ENCODE measurements at regions not wholly inside any gene's neighbourhood (a gene's known extent, or its start where the extent isn't known, plus 50 kb on each side); places are given as distances from the start of the nearest gene placed in this dataset.

DNA sequence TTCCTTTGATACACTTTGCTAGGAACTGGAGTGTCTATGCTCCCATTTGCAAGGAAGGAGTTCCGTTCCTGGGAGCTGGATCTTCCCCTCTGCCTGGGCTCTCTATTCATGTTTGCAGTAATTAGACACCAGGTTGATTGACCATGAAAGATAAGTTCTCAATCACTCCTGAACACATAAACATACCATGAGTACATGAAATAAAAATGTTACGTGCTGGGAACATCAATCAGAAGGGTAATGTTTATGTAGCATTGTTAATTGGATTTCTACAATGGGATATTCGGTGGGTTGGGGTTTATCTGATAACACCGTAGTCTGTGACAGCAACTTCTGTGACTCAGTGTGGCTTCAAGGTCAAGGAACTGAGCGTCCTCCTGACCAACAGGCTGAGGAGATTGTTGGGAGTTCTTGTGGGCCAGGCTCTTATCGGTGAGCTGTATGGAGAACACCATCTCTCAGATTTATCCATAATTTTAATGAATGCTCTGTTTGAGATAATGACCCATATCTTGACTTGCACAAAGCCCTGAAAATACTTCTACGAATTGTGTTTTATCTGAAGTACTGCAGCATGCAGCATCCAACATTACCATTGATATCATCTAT, 136.4 kb downstream of the NPIPB5 start:
- no TSS peak for BruUV-seq (replicated peaks)
- Histone ChIP-seq H3K36me3 (ENCODE audit: control insufficient read depth in 2 of 2, extremely low read depth in 1 of 2, insufficient read depth in 2 of 2, low read length in 2 of 2) (no peaks in the 10 kb centered on the region), H2AFZ (ENCODE audit: low read depth, low read length) (no peak overlapping the region), H3K9me3 (replicated peaks; ENCODE audit: control insufficient read depth, insufficient read depth, low read length) (no peaks in the 10 kb centered on the region), H3K27me3 (ENCODE audit: control insufficient read depth in 2 of 2, insufficient read depth in 2 of 2, low read length in 2 of 2) (peaks cover 5 to 25% of the 10 kb centered on the region in 2 experiments), H3K9ac (replicated peaks; ENCODE audit: extremely low read depth, insufficient read depth, low read length) (no peak overlapping the region), H3K9me1 (replicated peaks; ENCODE audit: control insufficient read depth, extremely low read depth, insufficient read depth, low read length) (no peaks in the 10 kb centered on the region), H3K79me2 (ENCODE audit: control insufficient read depth, insufficient read depth, low read length) (no peaks in the 10 kb centered on the region), H3K4me1 (ENCODE audit: control insufficient read depth, extremely low read depth, insufficient read depth, low read length) (no peaks in the 10 kb centered on the region), H3K27ac (ENCODE audit: insufficient read depth, low read depth, low read length) (no peak overlapping the region), H3K4me2 (ENCODE audit: insufficient read depth, low read length) (no peak overlapping the region), H3K4me3 (replicated peaks in 1 of 3; ENCODE audit: insufficient read depth in 1 of 3, low read depth in 1 of 3, low read length in 3 of 3) (no peak overlapping the region), H4K20me1 (replicated peaks; ENCODE audit: control insufficient read depth, extremely low read depth, insufficient read depth, low read length) (no peaks in the 10 kb centered on the region)
- POLR2A ChIA-PET, result no interaction called here
- dilution Hi-C loops (cut with MboI; ENCODE audit: extremely low pct_ligation_motif_present, low sequenced_read_pairs) (no loop called here), intact Hi-C loops (cut with micrococcal nuclease) (no loop called here)
- CTCF ChIA-PET, result no interaction called here
- DNase-seq (ENCODE audit: low read depth, low spot score) (no peak), FAIRE-seq (no peak)
- no peak for TF ChIP-seq MAX (IDR thresholded peaks at IDR 0.05; ENCODE audit: insufficient read depth, insufficient read length)
- no peak for TF ChIP-seq CTCF (IDR thresholded peaks at IDR 0.05; ENCODE audit: extremely low read depth in 1 of 2, insufficient read depth in 1 of 2, low read depth in 1 of 2, low read length in 2 of 2)
- TF ChIP-seq JUN (IDR thresholded peaks at IDR 0.05; ENCODE audit: borderline replicate concordance, insufficient read depth, insufficient read length, low read depth), result no peak
- no peak for TF ChIP-seq EZH2 (IDR thresholded peaks at IDR 0.05; ENCODE audit: borderline replicate concordance, low read depth, low read length, severe bottlenecking)
- TF ChIP-seq MYC (IDR thresholded peaks at IDR 0.05; ENCODE audit: low read depth, low read length), result no peak
- no peak for TF ChIP-seq POLR2AphosphoS5 (IDR thresholded peaks at IDR 0.05; ENCODE audit: insufficient read depth, low read depth, low read length)
- TF ChIP-seq FOS (IDR thresholded peaks at IDR 0.05; ENCODE audit: borderline replicate concordance, insufficient read depth, low read length), result no peak
- no peak for TF ChIP-seq POLR2A (IDR thresholded peaks at IDR 0.05; ENCODE audit: low read depth, low read length)
- no peak for TF ChIP-seq GATA2 (IDR thresholded peaks at IDR 0.05; ENCODE audit: insufficient read depth, insufficient read length, low read depth, low read length)

Data from endothelial cell of umbilical vein (primary cell).